GM12875 (cell line): ENCODE measurements at regions not wholly inside any gene's neighbourhood (a gene's known extent, or its start where the extent isn't known, plus 50 kb on each side); places are given as distances from the start of the nearest gene placed in this dataset.

ENCODE experiments used
- H3K4me3 ChIP-seq: one replicate; pipeline ENCODE4 v1.5.1; 2011; ENCODE audit warnings: low read depth, low read length, control low read depth
- CTCF ChIP-seq: IDR thresholded peaks from 2 replicates; pipeline ENCODE4 v1.5.1; 2011; ENCODE audit warnings: low read depth, mild to moderate bottlenecking, control low read depth, inconsistent platforms, low read length, moderate library complexity, borderline replicate concordance; ENCODE audit not compliant: insufficient read depth

- no peak for TF ChIP-seq CTCF
- H3K4me3 ChIP-seq, result no peak overlapping the region
Observed at GRCh38 chr13:82661126-82661525, 1221.1 kb downstream of the SLITRK1 start.

GRCh38 chr13:82658811-82659210 is 1223.5 kb downstream of the SLITRK1 start:
- no peak for TF ChIP-seq CTCF
- no peak overlapping the region for H3K4me3 ChIP-seq

- no peak for TF ChIP-seq CTCF
- H3K4me3 ChIP-seq, result no peak overlapping the region
Observed at GRCh38 chr13:82657471-82657870, 1224.8 kb downstream of the SLITRK1 start.

GRCh38 chr13:82654861-82655855 is 1227.1 kb downstream of the SLITRK1 start:
- TF ChIP-seq CTCF, result no peak
- no peak overlapping the region for H3K4me3 ChIP-seq

GRCh38 chr13:82654143-82654542 is 1228.1 kb downstream of the SLITRK1 start:
- TF ChIP-seq CTCF, result no peak
- no peak overlapping the region for H3K4me3 ChIP-seq

GRCh38 chr13:82647540-82647939 is 1234.7 kb downstream of the SLITRK1 start:
- no peak for TF ChIP-seq CTCF

GRCh38 chr13:82636119-82636518 is 1246.2 kb downstream of the SLITRK1 start:
- H3K4me3 ChIP-seq, result no peak overlapping the region
- no peak for TF ChIP-seq CTCF

More at GRCh38 chr13:82647540-82647939, 1234.7 kb downstream of the SLITRK1 start:
- H3K4me3 ChIP-seq, result no peak overlapping the region
